HT1080 (cell line): ENCODE measurements at regions not wholly inside any gene's neighbourhood (a gene's known extent, or its start where the extent isn't known, plus 50 kb on each side); places are given as distances from the start of the nearest gene placed in this dataset.
"Not testable (repeated sequence)": the region's sequence is repeated elsewhere in the genome, so short reads cannot be mapped to it uniquely, and the experiment has no call there.

Experiments used
- DNase-seq: peaks from one replicate; pipeline ENCODE4 v3.0.0-alpha.2; 2015; ENCODE audit warnings: low read depth

- no peak for DNase-seq
These were observed 78.0 kb downstream of the SEC16B start for GRCh38 chr1:177891809-177892208.

GRCh38 chr1:177890479-177890878, 79.4 kb downstream of the SEC16B start:
- DNase-seq, result no peak

GRCh38 chr1:177884479-177885021, 85.3 kb downstream of the SEC16B start:
- DNase-seq, result no peak

GRCh38 chr1:177883581-177883980, 86.3 kb downstream of the SEC16B start:
- DNase-seq, result no peak

- DNase-seq, result no peak
These were observed 89.4 kb downstream of the SEC16B start for GRCh38 chr1:177880339-177880891.

GRCh38 chr1:177877086-177877485, 92.8 kb downstream of the SEC16B start:
- DNase-seq, result no peak

- peak; percentile 89 for DNase-seq
These were observed 96.6 kb downstream of the SEC16B start for GRCh38 chr1:177873238-177873637.

- no peak for DNase-seq
These were observed 97.5 kb downstream of the SEC16B start for GRCh38 chr1:177872308-177872900.

GRCh38 chr1:177871613-177872307, 98.1 kb downstream of the SEC16B start:
- no peak for DNase-seq

- no peak for DNase-seq
These were observed 100.3 kb downstream of the SEC16B start for GRCh38 chr1:177869586-177869985.

- DNase-seq, result not testable (repeated sequence)
These were observed 100.8 kb downstream of the SEC16B start for GRCh38 chr1:177869011-177869410.

GRCh38 chr1:177865807-177866206, 104.1 kb downstream of the SEC16B start:
- DNase-seq, result no peak

- no peak for DNase-seq
These were observed 105.1 kb downstream of the SEC16B start for GRCh38 chr1:177864538-177865305.

GRCh38 chr1:177863796-177864195, 106.1 kb downstream of the SEC16B start:
- no peak for DNase-seq

- DNase-seq, result no peak
These were observed 106.9 kb downstream of the SEC16B start for GRCh38 chr1:177862916-177863315.

- DNase-seq, result no peak
These were observed 110.3 kb downstream of the SEC16B start for GRCh38 chr1:177859572-177859971.

GRCh38 chr1:177858332-177858821, 111.5 kb downstream of the SEC16B start:
- no peak for DNase-seq

GRCh38 chr1:177857285-177857684, 112.6 kb downstream of the SEC16B start:
- no peak for DNase-seq

- DNase-seq, result no peak
These were observed 114.9 kb downstream of the SEC16B start for GRCh38 chr1:177854951-177855350.

GRCh38 chr1:177849579-177850290, 120.1 kb downstream of the SEC16B start:
- no peak for DNase-seq

- peak; percentile 60 for DNase-seq
These were observed 120.7 kb downstream of the SEC16B start for GRCh38 chr1:177849130-177849529.
